GM10248 (cell line): ENCODE measurements at regions not wholly inside any gene's neighbourhood (a gene's known extent, or its start where the extent isn't known, plus 50 kb on each side); places are given as distances from the start of the nearest gene placed in this dataset.
A peak's percentile ranks its signal among the peaks of the same experiment; 100 is the strongest.

ENCODE experiments used
- CTCF ChIA-PET: fragments of 300-600 bp; sonication (Branson Sonifier 250); formaldehyde crosslinking; extraction: SDS; loops from one replicate; lab custom pipeline; 2021; ENCODE audit warnings: antibody characterized with exemption; lab: Yijun Ruan, JAX
- POLR2A ChIA-PET: fragments of 350-650 bp; sonication (Branson Sonifier 250); formaldehyde crosslinking; extraction: SDS; loops from one replicate; lab custom pipeline; 2020; ENCODE audit warnings: antibody characterized with exemption; lab: Yijun Ruan, JAX
- DNase-seq: peaks from one replicate; pipeline ENCODE4 v3.0.0; 2012; ENCODE audit errors: extremely low spot score
- TF ChIP-seq, protein P1 (sequence below): IDR thresholded peaks from 2 replicates; pipeline ENCODE4 v1.5.1; 2012; ENCODE audit warnings: mild to moderate bottlenecking, low read depth; ENCODE audit errors: extremely low read depth, missing control alignments, control extremely low read depth

GRCh38 chr4:86543080-86543479, 51.0 kb upstream of the PTPN13 start:
- no peak for DNase-seq
- TF ChIP-seq, protein P1, sequence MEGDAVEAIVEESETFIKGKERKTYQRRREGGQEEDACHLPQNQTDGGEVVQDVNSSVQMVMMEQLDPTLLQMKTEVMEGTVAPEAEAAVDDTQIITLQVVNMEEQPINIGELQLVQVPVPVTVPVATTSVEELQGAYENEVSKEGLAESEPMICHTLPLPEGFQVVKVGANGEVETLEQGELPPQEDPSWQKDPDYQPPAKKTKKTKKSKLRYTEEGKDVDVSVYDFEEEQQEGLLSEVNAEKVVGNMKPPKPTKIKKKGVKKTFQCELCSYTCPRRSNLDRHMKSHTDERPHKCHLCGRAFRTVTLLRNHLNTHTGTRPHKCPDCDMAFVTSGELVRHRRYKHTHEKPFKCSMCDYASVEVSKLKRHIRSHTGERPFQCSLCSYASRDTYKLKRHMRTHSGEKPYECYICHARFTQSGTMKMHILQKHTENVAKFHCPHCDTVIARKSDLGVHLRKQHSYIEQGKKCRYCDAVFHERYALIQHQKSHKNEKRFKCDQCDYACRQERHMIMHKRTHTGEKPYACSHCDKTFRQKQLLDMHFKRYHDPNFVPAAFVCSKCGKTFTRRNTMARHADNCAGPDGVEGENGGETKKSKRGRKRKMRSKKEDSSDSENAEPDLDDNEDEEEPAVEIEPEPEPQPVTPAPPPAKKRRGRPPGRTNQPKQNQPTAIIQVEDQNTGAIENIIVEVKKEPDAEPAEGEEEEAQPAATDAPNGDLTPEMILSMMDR: no peak
- CTCF ChIA-PET: interaction anchor here (0.9 to 2.4 kb wide), 5 partner anchors 13 to 47 kb away, joined by 3 to 13 read pairs (median 7); no protein-coding TSS in a partner anchor
- POLR2A ChIA-PET: no interaction called here

DNA sequence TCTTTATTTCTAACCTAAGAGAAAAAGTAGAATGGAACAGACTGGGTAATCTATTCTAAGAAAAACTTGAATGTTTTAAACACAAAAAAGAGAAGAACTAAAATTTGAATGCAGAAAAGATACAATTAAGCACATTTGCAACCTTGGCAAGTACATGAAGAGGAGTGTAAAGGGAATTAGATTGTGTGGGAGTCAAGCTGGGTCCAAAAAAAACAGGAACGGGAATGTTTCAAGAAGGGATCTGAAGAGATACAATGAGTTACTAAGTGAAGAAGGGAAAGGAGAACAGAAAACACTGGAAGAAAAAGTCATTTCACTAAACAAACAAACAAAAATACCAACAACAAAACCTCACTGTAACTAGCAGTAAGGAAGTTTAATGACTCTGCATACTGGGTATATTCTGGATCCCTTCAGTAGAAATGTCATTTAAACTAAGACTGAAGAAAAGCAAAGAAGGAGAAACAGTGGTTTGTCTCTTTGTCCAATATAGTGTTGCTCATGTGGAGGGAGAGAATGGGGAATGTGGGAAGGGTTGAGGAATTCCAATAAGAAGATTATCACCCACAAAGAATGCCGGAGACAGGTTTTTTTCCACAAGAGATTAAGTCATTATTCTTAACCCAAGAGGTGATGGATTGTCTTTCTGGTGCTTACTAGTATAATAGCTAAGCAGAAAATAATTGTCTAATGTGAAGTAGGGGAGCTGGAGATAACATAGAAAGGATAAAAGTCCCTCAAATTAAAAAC, 50.4 kb upstream of the PTPN13 start:
- TF ChIP-seq, protein P1: no peak
- ChIA-PET POLR2A (no interaction called here), CTCF (interaction anchor here (0.9 to 2.4 kb wide), 3 partner anchors 12 to 48 kb away, joined by 3 to 13 read pairs (median 8); no protein-coding TSS in a partner anchor)
- no peak for DNase-seq

- ChIA-PET CTCF (interaction anchor here (2.4 kb wide), 1 partner anchor 46 kb away, joined by 13 read pairs; no protein-coding TSS in a partner anchor), POLR2A (no interaction called here)
- TF ChIP-seq, protein P1: no peak
- DNase-seq: peak; percentile 37
These were observed 49.7 kb upstream of the PTPN13 start for GRCh38 chr4:86544310-86544966.
